Stimulated activated CD4-positive, alpha-beta T cell treated with anti-CD3 and anti-CD28 coated beads, Interleukin-1b, Interleukin-23, amount 100 ng/mL, for 48 hours (primary cell): ENCODE measurements at regions not wholly inside any gene's neighbourhood (a gene's known extent, or its start where the extent isn't known, plus 50 kb on each side); places are given as distances from the start of the nearest gene placed in this dataset.

Experiments used
- DNase-seq: peaks from one replicate; pipeline ENCODE4 v3.0.0-alpha.2; 2020

DNA sequence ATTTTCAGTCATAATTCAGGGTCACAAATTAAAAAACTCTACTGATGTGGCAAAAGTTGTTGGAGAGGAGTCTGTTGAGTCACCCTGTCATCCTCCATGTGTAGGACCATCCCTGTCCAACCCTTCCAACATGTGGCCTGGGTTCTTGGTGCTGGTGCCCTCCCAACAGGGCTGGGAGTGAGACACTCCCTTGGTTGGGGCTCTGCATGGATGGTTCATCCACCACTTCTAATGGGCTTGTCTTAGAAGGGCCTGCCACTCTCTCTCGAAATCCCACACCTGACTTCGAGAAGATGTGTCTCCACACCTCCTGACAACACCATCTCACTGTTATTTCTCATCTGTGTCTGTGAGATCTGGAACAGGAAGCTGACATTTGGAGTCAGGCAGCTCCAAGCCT is 312.2 kb upstream of the IRX4 start:
- no peak for DNase-seq

DNA sequence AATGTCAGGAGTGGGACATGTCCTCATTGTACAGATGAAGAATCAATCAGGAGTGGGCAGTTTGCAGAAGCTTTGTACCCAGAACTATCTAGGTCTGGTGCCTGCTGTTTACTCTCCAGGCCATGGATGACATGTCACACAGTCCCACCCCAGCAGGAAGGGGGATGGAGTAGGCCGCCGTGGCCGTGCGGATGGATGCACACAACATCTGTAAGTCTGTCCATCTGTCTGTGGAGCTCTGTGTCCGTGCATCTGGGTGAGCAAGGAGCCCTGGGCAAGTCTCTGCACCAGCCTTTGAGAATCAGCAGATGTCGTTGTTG is 311.5 kb upstream of the IRX4 start:
- DNase-seq, result no peak

DNA sequence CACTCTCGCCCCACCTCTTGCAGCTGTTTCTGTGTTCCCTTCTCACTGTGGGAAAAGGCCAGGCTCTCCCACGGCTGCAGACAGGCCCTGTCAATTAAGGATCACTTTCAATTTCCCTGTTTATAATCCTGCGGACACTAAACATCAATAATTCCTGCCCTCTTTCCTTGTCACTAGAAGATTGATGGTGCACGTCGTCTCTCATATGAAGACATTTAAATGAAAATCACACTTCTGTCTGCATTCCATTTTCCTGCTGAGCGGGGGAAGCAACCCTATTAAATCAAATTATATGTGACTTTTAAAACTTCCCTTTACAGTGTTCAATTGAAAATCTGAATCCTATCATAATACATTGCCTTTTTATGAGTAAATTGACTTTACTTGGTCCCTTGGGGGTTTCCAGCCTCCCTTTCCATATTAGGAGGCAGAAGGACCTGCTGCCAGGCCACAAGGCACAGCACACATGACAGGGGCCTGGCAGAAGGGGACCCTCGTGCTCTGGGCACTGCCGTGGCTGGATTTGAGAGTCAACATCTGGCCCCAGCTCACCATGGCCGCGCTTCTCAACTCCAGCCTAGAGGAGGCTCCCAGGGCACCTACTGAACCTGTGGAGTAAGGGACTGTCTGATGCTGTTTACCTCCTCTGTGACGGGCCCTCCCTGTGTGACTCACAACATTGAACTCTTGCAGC is 311.0 kb upstream of the IRX4 start:
- no peak for DNase-seq

DNA sequence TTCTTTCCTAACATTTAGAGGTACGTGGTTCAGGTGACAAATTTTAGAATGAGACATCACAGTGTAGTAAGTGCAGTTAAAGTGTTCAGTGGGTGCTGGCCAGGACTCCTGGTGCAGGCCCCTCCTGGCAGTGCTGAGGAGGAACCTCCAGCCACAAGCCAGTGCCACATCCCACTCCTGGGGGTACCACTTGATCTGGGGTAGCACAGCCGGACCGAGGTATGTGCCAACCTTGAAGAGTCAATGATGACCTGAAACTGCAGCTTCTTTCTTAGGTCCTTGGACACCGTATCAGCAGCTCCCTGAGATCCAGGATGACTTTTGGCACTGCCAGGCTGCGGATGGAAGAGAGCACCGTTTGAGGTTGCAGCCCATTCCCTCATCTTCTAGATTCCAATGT is 310.4 kb upstream of the IRX4 start:
- no peak for DNase-seq

DNA sequence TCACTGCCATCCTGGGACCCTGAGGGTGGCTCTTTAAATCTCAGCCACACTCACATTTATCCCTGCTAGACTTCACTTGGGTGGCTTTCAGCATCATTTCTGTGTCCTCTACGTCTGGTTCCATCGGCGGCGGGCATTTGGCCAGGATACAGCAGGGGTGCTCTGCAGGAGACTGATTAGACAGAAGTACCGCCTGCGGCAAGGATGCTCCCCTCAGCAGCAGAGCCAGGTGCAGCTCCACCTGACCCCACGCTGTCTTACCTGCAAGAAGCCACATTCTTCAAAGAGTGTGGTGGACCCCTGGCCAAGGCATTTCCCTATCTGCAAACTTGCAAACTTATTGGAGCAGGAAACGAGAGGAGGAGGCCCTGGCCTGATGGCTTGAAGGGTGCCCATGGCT is 309.8 kb upstream of the IRX4 start:
- no peak for DNase-seq

DNA sequence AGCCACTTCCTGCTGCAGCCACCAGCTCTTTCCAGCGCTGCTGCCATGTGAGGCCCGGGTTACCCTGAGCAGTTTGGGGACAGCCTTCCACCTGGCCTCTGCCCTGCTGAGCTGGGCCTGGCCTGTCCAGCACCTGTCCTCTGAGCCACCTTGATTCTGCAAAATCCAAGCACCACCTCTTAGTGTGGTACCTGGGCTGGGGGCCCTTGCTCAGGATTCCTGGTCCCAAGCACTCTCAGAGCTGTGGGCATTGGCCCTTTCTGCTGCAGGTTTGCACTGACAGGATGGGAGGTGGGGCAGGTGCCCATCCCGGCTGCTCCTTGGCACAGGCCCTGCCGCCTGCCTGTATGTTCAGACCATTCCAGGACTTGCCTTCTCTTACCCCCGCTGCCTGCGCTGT is 309.2 kb upstream of the IRX4 start:
- DNase-seq, result no peak

DNA sequence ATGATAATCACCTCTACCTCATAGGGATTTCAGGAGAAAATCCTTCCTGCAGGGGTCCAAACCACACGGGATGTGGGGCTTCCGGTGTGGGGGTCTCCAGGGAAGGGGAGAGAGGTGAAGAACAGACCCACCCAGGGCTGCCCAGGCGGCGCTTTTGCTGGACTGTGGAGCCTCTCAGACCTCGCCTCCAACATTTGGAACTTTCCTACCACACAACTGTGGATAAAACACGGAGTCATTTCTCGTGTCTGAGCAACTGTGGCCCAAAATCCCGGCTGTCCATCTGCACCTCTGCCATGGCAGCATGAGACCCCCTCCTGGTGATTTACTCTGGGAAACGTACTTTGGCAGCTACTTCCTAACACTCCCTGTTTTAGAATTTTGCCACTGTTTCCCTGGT is 307.8 kb upstream of the IRX4 start:
- DNase-seq, result no peak

DNA sequence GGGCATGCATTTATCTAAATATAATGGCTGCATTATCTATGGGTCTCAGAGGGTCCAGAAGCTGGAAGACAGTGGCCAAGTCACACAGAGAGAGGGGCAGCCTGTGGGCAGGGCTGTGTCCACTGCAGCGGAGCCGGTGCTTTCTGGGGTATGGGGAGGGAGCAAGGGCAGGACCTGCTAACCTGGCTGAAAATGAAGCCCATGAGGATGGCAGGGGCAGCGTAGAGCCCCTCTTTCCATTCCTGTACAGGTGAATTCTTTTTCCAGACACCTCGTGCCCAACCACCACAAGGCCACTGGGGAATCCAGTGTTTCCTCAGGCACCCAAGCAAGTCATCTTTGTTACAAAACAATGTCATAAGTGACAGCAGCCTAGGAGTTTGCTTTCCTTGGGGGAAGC is 305.9 kb upstream of the IRX4 start:
- no peak for DNase-seq

DNA sequence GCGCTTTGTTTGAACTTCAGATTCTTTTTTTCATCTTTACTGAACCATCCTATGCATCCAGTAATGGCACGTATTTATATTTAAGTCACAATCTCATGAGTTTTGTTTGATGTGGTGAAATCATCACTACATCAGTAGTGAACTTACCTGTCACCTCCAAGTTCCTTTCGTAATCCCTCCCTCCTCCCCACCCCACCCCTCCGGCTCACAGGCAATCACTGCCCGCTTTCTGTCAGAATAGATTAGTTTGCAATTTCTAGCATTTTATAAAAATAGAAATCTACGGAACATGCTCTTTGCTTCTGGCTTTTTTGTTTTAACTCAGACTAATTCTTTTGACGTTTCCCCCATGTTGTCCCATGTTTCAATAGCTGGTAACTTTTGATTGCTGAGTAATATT is 305.4 kb upstream of the IRX4 start:
- DNase-seq, result no peak

DNA sequence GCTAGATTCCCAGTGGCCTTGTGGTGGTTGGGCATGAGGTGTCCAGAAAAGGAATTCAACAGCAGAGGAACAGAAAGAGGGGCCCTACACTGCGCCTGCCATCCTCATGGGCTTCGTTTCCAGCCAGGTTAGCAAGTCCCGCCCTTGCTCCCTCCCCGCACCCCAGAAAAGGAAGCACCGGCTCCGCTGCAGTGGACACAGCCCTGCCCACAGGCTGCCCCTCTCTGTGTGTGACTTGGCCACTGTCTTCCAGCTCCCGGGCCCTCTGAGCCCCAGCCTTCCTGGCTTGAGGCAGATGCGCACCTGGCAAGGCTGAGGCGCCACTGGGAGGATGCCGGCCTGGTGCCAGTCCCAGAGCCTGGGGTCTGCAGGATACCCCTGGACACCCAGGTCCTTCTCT is 305.0 kb upstream of the IRX4 start:
- no peak for DNase-seq

DNA sequence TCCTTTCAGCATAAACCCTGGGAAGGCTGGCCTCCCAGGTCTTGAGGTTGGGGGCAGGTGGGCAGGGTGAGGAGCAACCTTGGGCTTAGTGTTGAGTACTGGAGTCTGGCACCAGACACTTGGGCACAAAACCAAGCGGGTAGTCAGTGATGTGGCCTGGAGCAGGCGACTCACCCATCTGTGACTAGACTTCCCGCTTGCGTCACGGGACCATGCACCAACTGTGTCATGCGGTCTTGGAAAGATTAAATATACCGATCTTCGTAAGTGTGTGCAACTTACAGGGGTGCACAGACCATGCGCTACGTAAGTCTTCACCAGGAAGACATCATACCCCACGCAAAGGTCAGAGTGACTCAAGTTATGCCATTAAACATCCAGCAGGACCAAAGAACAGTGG is 304.4 kb upstream of the IRX4 start:
- no peak for DNase-seq

DNA sequence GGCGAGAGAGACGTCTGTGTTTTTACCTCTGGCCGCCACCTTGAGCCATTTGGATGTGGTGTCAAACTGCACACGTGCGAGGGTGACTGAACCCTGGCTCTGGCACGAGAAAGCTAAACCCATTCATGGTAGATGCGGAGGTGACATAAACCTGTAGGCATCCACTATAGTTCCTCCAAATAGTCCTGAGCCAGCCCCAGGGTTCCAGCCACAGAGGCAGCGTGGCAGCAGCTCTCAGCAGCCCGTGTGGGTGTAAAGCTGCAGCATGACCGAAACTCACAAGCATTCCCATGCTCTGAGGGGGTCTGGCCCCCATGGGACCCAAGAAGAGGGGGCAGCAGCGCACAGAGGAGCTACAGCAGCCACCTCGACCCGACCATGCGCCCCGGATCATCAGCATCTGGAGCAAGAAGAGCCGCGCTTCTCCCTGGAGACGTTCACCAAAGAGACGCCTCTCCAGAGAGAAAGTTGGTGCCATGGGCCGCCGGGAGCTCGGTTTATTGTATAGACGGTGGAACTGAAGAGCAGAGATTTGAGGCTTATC is 303.8 kb upstream of the IRX4 start:
- DNase-seq, result no peak

DNA sequence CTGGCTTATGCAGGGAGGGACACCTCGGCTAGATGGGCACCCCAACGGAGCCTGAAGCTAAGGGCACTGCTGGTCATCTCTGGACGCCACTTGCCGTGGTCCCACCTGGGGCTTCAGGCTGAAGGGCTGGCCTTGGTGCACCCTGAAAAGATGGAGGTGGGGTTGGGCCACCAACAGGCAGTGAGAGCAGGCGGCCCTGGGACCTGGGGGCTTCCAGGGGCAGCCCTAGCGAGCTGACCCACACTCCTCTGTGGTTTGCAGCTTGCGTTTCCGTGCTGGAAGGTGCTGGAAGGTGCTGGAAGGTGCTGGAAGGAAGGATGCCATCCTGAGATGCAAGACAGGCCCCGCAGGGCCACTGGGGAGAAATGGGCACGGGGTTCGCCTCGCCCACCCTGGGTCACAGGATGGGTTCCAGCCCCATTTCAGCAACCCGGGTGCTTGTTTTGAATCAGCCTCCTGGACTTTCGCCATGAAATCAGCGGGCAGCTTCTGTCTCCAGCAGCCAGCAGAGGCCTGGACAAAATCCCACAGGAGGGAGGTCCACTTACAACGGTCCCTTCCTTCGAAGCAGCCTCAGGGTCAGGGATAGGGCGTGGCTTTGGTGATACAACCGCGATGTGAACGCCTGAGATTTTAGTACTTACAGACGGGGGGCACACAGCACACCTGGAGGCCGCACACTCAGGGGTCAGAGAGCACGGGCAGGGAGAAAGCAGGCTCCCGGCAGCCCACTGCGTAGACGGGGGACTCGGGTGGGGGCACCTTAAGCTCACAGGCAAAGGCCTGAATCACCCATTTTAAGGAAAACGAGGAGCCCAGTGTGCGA is 303.1 kb upstream of the IRX4 start:
- no peak for DNase-seq

DNA sequence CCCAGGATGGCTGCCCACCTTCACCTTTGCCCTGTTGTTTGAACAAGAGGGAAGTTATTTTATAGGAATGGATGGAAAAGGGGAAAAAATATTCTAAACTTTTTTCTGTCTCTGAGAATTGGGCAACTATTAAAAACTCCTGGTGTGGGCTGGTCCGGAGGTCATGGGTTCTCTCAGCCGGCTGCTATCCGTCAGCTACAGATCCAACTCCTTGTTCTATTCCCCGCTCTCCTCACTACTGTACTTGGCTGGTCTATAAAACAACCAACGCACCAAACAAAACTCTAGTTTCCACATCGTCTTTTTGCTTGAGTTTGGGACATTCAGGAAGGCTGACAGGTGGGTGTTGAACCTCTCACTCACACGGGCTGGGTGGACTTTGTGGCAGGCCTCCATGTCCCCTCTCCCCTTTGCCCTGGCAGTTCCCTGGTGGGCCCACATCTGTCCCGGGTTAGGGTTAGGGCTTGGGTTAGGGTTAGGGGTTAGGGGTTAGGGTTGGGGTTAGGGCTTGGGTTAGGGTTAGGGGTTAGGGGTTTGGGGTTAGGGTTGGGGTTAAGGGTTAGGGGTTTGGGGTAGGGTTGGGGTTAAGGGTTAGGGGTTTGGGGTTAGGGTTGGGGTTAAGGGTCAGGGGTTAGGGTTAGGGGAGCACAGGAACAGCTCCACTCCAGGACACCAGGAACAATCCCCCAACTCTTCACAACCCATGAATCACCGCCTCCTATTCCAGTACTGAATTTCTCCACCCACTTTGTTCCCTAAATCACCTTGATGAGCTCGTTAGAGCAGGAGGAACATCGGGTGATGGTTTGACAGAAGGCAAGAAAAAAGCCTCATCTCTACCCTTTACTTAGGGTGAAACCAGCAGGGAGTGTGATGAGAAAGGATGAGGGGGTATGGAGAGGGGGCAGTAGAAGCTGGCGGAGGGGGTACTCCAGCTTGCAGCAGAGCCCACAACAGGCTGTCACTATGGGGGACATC is 302.1 kb upstream of the IRX4 start:
- DNase-seq, result no peak

DNA sequence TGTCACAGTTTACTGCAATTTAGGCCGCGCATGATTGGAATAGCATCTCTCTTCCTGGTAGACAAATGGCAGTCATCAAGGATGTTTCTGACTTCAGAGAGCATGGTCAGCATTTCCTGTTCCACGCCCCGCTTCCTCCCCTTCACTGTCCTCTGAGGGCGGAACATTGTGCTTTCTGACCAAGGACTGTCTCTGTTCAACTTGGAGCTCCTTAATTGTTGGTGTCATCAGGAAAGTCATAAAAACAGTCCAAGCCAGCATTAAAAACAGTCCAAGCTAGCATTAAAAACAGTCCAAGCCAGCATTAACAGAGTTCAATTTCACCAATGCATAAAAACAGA is 301.3 kb upstream of the IRX4 start:
- DNase-seq, result no peak

DNA sequence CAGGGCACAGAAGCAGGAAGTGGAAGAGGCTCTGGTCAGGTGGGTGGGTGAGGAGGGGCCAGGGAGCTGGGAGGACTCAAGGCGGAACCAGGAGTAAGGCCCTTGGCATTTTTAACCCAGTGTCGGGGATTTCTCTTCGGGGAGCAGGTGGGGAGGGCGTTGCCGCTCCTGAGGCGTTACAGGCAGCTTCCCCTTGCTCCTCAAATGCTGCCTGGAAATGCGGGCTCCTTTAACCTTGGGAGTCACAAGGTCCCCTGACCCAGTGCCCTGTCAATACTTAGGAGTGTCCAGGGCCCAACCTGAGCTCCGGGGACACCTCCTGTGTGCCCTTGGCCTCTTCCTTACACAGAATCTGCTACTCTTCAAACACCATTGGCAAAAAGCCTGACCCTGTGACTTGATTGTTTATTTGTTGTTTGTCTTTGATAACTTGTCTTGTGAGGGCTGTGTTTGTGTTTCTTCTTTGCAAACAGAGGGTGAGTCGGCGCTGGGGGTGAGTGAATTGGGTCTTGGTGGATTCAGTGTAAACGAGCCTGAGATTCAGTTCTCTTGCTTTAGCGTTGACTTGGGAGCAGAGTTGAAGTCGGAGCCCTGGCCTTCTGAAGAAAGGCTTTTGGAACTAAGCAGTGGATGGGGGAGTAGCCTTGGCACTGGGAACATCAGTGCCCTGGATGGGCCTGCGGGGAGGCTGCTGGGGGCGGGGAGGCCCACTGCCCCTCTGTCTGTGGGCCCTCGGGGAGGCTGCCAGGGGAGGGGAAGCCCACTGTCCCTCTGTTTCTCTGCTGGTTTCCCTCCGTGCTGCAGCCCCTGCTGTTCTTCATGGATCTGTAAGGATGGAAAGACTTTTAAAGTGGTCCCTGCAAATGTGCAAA is 300.7 kb upstream of the IRX4 start:
- no peak for DNase-seq

DNA sequence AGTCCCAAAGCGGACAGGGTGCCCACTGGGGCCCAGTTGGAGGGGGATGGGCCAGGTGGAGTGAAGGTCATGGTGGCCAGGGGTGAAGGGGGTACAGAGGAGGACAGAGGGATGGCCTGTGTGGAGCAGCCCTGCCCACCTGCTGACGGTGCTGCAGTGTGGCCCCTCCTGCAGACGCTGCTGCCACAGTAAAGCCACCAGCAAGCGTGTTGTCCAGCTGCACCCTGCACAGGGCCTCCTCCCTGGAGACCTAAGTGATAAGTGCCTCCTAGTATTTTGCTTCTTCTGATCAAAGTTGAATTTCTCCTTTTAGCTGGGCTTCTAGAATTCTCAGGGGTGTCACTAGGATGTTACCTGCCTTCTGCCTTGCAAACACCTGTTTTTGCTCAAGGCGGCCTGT is 299.3 kb upstream of the IRX4 start:
- DNase-seq, result no peak

DNA sequence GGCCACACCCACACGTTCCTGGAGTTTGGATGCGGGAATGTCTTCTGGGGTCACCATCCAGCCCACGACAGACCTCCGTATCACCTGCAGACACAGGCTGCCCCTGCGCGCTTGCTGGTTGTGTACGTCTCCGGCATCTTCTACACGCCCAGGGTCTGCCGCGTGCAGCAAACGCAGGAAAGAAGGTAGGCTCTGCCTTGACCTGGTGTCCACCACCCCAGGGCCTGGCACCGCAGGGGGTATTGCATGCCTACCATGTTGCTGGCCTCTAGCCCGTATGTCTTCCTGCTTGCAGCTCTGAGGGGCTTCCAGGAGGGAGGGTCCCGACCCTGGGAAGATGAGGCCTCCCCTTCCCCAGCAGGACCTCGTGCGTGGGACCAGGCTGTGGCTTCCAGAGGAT is 298.8 kb upstream of the IRX4 start:
- DNase-seq, result no peak

DNA sequence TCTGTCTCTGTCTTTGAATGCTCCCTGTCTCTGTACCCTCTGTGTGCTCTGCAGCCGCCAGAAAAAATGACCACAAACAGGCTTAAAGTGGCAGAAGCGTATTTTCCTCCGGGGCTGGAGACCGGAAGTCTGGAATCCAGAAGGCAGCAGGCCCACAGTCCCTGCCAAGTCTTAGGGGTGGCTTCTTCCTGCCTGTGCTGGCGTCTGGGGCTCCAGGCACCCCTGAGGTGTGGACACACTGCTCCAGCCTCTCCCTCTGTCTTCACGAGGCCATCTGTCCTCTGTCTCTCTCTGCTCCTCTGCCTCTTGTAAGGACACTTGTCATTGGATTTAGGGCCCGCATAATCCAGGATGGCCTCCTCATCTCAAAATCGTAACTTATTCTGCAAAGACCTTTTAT is 298.4 kb upstream of the IRX4 start:
- DNase-seq, result no peak

DNA sequence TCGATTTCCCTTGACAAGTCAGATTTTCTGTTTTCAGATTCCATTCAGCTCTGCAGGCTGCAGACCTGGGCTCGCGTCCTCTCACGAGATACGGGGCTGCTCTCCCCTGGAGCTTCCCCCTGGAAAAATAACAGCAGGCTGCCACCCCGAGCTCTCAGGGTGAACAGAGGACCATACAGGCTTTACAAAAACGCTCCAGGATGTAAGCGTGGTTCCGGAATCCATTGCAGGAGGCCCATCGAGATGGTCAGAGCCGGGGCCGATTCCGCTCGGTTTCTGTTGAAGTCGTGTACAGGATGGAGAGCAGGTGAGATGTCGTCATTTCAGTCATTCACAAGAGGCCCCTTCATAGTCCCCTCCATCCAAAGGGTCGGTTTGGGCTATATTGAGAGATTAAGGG is 297.7 kb upstream of the IRX4 start:
- no peak for DNase-seq

DNA sequence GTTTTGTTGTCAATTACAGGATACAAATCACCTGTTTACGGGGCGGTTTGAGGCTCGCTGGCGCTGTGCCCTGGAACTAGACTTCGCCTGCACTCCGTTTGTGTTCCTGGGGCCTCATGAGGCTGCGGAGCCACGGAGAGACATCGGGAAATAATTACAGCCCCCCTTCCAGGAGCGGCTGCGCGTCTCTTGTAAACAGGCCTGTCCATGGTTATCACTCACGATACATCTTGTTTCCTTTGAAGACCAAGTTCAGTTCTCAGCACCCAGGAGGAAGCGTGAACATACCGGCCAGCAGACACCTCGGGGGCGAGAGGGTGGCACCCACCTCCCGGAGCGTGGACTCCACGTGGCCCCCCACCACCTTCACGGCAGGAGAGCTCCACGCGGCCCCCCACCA is 297.1 kb upstream of the IRX4 start:
- no peak for DNase-seq

DNA sequence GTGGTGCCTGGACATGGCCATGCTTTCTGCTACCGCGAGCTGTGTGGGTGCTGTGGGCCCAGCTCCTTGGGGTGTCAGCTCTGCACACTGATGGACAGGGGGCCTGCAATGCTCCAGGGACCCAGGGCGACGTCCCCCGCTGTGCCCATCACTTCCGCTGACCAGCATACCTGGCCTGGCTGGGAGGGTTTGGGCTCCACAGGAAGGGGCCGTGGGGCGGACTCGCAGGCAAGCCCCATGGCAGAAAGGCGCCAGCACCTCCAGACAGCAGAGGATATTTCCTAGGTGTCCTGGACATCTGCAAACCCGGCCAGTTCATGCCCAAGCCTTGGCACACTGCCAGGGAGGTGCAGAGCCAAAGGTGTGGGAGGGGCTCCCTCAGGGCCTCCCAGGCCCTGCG is 295.8 kb upstream of the IRX4 start:
- DNase-seq, result no peak

DNA sequence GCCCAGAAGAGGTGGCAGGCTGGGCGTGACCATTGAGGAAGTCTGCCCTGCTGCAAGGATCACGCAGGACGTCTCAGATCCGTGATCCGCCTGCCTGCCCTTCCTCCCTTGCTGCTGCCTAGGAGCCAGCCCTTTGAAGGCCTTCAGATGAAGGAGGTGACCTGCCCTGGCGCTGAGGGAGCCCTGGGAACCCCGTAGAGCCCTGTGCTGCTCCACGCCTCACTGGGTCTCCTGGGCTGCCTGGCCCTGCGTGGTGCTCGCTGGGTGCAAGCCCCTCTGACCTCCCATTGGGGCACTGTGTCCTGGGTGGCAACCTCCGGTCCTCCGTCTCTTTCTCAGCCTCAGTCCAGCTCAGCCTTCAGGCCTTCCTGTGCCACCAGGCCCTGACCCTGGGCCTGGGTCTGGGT is 295.3 kb upstream of the IRX4 start:
- DNase-seq, result no peak
